Liver (tissue), 3 donors: ENCODE measurements at regions not wholly inside any gene's neighbourhood (a gene's known extent, or its start where the extent isn't known, plus 50 kb on each side); places are given as distances from the start of the nearest gene placed in this dataset.

Experiments used
- CTCF ChIP-seq: fragments of 150-350 bp; IDR thresholded peaks from 2 replicates; pipeline ENCODE4 v1.5.1; 2017; ENCODE audit warnings: improper control_type of control experiment, low read depth, low read length; ENCODE audit not compliant: missing input control
- RAD21 ChIP-seq, 2 donors: IDR thresholded peaks; 2 replicates each; pipeline ENCODE4 v1.6.1; 2016; ENCODE audit warnings: antibody characterized with exemption in 2 of 2, mild to moderate bottlenecking in 2 of 2
- TF ChIP-seq, protein P1 (sequence below): IDR thresholded peaks from 2 replicates; pipeline ENCODE4 v1.6.1; 2016; ENCODE audit warnings: antibody characterized with exemption
- donor health status: healthy.
- donor health status: healthy.

- TF ChIP-seq RAD21 (IDR thresholded peaks at IDR 0.05) (no peak), CTCF (no peak)
- TF ChIP-seq, protein P1, sequence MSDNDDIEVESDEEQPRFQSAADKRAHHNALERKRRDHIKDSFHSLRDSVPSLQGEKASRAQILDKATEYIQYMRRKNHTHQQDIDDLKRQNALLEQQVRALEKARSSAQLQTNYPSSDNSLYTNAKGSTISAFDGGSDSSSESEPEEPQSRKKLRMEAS: no peak
Measured at GRCh38 chr18:44033144-44033701, 647.5 kb upstream of the SETBP1 start.
